Activated CD4-positive, alpha-beta T cell treated with anti-CD3 and anti-CD28 coated beads for 48 hours (primary cell): ENCODE measurements at regions not wholly inside any gene's neighbourhood (a gene's known extent, or its start where the extent isn't known, plus 50 kb on each side); places are given as distances from the start of the nearest gene placed in this dataset.
"Not testable (repeated sequence)": the region's sequence is repeated elsewhere in the genome, so short reads cannot be mapped to it uniquely, and the experiment has no call there.

Experiments
- DNase-seq: peaks from one replicate; pipeline ENCODE4 v3.0.0-alpha.2; 2020

GRCh38 chr5:111975133-111975532 lies 218.1 kb upstream of the NREP start:
- no peak for DNase-seq

DNA sequence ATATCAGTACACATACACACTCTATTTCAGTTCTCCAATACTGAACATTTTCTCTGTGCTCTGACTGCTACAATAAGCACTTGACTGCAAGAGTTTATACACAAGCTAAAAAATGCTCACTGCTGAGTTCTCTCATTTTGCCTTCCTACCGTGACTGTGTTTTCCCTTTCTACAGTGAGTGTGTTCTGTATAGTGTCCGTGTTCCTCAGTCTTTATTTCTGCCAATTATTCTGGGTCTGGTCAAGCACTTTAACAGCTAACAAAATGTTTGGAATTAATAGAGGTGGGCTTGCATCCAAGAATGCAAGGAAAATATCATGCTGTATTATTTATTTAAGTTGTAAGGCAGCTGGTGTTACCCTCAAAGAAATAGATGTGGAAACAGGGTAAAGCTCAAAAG lies 217.0 kb upstream of the NREP start:
- no peak for DNase-seq

DNA sequence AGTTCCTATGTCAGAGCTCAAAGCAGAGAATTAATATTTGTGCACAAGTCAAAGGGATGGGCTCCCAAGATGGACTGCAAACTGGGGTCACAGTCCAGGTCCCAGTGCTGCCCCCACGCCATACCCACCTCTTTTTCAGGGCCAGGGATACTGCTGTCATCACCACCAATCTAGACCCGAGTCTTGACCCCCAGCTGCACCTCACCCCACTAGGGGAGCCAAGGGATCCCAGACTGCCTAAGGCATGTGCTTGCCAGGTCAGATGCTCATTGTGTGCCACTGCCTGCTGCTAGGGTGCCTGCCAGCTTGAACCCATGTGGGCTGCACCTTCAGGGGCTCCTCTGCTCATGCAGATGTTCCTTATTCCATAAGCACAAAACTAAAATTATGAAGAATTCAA lies 215.6 kb upstream of the NREP start:
- no peak for DNase-seq

- no peak for DNase-seq
These were observed 215.1 kb upstream of the NREP start for GRCh38 chr5:111972080-111972479.

DNA sequence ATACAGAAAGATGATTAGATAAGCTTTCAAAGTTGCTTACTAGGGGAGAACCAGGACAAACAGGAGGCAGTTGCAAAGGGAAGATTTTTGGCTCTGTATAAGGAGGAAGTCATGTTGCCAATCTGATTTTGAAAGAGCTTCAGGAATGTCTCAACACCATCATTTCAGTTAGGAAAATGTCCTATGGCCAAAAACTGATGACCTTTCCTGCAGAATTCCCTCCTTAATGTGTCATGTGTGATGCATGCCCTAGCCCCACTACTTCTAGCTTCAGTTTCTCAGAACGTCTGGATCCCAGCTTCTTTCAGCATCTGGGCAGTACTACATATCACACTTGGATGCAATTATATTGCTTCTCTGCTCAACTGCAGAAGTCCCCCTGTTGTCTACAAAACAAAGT lies 211.5 kb upstream of the NREP start:
- no peak for DNase-seq

GRCh38 chr5:111967463-111967862 lies 210.5 kb upstream of the NREP start:
- no peak for DNase-seq

DNA sequence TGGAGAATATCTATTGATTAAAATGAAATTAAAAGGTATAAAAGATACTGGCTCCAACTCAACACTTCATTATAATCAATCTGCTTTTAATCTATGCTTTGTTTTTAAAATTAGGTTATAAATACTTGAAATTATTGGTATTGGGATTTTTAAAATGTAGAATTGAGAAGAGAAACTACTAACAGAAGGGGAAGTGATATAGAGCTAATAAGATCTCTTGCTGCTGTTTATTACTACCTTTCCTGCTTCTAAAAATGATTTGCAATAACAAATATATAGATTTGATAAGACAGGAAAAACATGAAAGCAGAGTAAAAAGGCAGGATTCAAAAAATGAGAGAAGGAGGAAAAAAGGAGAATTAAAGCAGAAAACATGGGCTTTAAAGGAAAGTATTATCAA lies 209.3 kb upstream of the NREP start:
- DNase-seq = no peak

GRCh38 chr5:111963555-111963954 lies 206.6 kb upstream of the NREP start:
- DNase-seq = no peak

DNA sequence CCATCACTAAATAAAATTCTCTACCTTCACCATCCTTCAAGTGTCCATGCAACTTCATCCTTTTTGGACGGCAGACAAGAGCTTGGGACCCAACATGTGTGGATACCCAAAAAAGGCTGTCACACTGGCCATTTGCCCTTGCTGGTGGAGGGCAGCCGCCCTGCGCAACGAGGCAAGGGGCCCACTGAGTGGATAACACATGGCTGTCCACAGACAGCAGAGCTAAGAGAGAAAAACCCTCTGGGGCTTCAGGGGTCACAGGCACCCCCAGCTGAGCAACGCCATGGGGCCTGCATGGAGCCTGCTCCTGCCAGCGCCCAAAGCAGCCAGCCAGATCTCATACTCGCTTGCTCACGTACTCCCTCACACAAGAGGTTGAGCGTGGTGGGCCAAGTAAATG lies 205.9 kb upstream of the NREP start:
- no peak for DNase-seq

- DNase-seq = no peak
These were observed 204.9 kb upstream of the NREP start for GRCh38 chr5:111961862-111962261.

DNA sequence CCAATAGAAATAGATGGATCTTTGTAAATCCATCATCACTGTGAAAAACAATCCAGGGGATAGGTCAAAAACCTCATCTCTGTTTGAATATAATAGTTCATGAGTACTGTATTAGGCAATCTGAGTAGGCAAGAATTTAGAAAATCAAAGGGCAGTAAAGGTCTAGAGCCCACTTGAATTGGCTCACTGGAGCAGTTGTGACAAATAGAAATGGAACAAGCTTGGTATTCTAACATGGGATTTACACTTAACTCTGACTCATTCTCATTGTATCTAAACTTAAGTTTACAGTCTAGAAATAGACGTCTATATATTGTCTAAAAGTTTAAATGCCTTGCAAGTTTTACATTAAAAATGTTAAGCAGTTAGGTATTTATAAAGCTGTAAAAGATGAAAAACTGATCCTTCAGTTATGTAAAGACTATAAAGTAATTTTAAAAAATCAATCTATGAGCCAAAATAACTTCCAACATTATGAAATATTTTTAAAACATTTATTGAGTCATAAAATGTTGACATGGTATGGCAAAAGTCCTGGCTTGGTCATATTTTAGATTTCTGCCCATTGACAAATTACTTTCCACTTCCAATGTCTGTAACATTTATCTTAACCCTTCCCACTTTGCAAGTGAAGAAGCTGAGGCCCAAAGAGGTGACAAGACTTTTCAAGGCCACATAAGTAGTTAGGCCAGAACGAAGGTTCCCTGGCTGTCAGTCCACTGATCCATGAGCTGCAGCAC lies 203.7 kb upstream of the NREP start:
- no peak for DNase-seq

- no peak for DNase-seq
These were observed 201.9 kb upstream of the NREP start for GRCh38 chr5:111958851-111959250.

- DNase-seq = not testable (repeated sequence)
These were observed 199.8 kb upstream of the NREP start for GRCh38 chr5:111956765-111957164.

DNA sequence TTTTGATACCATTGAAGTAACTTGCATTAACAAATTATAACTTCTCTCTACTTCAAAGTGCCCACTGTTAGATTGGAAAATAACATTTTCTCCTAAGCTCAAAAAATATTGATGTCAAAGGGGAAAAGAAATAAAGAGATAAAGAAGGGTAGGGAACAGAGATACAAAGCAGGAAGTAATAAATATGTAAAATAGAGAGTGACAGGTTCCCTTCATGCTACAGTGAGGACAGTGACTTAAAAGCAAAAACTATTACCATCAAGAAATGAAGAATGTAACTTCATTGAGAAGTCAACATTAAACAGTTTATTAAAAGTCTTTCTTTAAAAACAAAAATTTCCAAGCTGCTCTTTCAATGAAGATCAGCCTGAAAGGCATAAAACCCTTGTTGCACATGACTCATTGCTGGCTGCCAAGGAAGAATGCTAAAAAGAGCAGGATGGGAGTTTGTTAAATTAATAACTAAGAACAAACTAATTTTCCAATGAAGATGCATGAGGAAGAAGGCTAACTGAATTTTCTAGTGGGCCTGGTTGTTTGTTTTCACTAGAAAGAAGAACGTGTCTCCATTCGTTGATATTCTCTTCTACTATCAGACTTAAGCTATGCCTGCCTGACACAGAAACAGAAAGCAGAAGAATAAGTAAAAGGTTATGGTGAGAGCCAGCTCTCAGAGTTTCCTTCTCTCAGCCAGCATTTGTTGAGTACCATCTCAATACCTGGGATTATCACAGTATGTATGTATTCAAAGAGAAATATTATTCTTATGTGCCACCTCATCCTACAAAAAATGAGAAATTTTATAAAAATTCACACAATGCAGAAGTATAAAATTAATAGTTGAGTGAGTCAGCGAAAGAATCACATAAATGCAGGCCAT lies 197.8 kb upstream of the NREP start:
- DNase-seq = no peak

- no peak for DNase-seq
These were observed 196.5 kb upstream of the NREP start for GRCh38 chr5:111953351-111954127.

DNA sequence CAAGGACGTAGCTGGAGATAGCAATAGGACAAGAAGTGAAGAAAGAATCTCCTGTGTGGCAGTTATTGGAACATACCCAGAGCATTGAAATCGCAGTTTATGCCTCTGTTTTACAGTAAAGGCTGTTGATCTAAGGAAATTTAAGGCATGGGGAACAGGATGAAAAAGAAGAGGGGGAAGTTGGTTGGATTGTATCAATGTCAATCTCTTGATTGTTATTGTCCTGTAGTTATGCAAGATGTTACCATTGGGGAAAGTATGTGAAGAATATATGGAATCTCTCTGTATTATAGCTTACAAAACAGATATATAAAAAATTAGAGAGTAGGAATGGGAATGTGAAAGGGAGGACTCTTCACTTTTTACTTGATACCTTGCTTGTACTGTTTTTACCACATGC lies 195.6 kb upstream of the NREP start:
- no peak for DNase-seq

GRCh38 chr5:111950660-111951059 lies 193.7 kb upstream of the NREP start:
- no peak for DNase-seq

DNA sequence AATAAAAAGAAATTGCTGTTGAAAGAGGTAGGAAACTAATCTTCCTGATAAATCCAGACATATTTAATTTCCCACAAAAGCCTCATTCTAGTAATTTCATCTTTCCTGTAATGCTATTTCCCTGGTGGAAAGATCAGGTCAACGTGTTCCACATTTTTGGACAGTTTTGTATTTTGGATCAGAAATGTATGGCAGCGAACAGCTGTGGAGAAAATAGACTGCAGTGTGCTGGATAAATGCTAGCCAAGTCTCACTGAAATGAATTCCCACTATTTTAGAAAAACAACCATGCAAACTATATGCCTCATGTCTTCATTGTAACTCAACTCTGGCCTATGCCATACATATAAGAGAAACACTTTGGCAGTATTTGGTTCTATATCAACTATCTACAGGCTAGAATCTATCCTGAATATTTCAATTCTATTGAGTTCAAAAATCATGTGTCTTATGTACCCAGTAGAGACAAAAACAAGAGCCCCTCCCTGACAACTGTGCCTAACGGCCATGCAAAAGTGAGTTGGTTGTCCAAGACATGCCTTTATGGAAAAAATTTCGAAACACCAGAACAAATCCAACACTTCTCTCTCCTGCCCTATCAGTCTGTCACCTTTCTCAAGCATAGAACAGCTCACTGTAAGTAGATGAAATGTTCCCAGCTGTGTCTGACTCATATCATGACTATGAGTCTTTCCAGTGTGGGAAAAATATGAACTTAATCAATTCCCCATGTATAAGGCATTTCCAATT lies 191.3 kb upstream of the NREP start:
- DNase-seq = no peak

DNA sequence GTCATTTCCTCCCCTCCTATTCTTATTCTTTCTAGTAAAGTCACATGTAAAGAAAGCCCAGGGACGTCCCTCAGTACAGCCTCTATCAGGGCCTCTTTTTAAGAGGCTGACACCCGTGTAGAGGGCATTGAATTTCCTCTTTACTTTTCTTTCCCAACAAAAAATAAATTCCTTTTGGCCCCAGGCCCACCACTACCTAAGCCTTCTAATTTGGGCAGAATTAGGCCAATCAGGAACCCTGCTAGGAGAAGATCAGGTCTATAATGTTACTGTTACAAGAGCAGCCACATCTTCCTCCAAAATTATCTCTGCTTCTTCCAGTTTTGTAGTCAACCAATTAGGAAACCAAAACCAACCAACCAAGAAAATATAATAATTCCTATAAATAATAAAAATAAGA lies 189.6 kb upstream of the NREP start:
- DNase-seq = no peak

GRCh38 chr5:111945535-111945934 lies 188.5 kb upstream of the NREP start:
- no peak for DNase-seq

DNA sequence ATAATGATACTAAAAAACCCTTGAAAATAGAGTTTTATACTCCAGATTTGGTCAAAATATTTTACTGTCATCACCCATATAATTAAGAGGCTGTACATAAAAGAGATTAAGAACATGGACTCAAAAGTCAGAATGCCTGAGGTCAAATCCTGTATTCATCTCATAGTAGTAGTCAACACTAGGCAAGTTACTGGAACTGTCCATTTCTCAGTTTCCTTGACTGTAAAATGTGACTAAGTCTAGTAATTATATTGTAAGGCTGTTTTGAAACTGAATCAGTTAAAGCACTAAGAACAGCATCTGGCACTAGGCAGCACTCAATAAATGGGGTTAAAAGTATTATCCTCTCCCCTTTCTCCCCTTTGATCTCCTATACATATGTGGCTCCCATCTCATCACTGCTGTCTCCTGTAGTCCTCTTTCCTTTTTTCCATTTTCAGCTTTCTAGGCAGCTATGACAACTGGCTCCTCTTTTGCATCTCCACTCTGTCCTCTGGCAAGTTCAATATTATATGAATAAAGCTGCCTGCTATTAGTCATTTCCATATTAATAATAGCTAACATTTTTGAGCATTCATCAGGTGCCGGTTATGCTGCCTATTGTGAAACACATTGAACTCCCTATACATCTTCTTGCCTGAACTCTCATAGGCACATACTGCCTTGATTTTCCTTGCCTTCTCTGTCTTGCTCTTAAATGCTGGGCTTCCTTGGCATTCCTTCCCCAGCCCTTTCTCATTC lies 185.8 kb upstream of the NREP start:
- no peak for DNase-seq

DNA sequence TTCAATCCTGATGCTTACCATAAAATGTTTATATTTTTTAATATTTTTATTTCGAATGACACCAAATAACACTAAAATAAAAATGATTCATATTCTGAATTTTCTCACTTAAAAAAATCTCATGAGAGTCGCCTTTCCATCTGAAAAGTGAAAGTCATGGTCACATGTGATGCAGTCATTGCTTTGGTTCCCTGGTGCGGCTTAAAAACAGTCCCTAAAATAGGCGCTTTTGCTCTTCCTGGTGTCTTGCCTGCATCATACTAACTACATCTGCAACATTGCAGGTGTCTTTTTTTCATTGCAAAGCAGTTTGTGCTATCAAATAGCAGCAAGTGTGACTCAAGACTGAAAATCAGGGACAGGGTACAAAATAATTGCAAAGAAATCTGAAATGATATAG lies 185.2 kb upstream of the NREP start:
- DNase-seq = no peak
